ENCODE measurements at regions not wholly inside any gene's neighbourhood (a gene's known extent, or its start where the extent isn't known, plus 50 kb on each side); places are given as distances from the start of the nearest gene placed in this dataset.

DNA sequence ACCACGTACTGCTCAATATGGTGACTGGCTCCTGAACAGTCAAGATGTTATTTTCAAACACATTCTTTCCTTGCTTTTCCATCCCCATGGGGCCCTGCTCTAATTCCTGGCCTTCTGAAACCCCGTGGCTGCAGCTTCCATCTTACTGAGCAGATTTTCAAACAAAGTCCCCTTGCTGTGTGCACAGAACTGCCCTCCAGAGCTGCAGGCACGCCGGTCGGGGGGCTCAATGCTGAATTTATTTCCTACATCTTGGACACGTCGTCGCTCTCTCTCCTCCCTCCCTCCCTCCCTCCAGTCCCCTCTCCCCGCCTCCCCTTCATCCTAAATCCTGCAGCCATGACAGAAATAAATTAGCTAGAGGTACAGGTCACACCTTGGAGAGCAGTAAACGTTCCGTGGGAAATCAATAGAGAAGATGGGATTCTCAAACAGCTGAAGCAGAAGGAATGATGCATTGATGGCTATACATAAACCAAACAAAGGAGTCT is 243.1 kb upstream of the BLID start:
- TF ChIP-seq CTCF (IDR thresholded peaks at IDR 0.05), result no peak
- no peak for TF ChIP-seq EP300 (IDR thresholded peaks at IDR 0.05)

All from tibial nerve (tissue), 4 donors.